OCI-LY7 (cell line): ENCODE measurements at regions not wholly inside any gene's neighbourhood (a gene's known extent, or its start where the extent isn't known, plus 50 kb on each side); places are given as distances from the start of the nearest gene placed in this dataset.

ENCODE experiments used
- BruUV-seq: library from RNA; stranded (reverse); fragments of 400-500 nt; replicated peaks from 2 replicates; lab custom pipeline; 2021; lab: Mats Ljungman, UMichigan
- CTCF ChIA-PET: fragments of 300-600 bp; sonication (Branson Sonifier 250); formaldehyde crosslinking; loops from one replicate; lab custom pipeline; 2022; ENCODE audit warnings: antibody characterized with exemption; ENCODE audit not compliant: unreplicated experiment; lab: Charles Lee
- POLR2A ChIA-PET: fragments of 300-600 bp; sonication (Branson Sonifier 250); formaldehyde crosslinking; loops from one replicate; lab custom pipeline; 2022; ENCODE audit warnings: antibody characterized with exemption; lab: Charles Lee
- DNase-seq: peaks from one replicate; pipeline ENCODE4 v3.0.0-alpha.2; 2015; ENCODE audit warnings: low spot score
- H2AFZ ChIP-seq: fragments of 200-600 bp; sonication (generic), shearing (Covaris generic); 2 replicates; pipeline ENCODE4 v1.6.1; 2014; ENCODE audit warnings: mild to moderate bottlenecking, antibody characterized with exemption, low read length, moderate library complexity
- H3K27ac ChIP-seq: fragments of 200-600 bp; sonication (generic); 2 replicates; pipeline ENCODE4 v1.5.1; 2014; ENCODE audit warnings: mixed run types, low read depth, mild to moderate bottlenecking, moderate library complexity, low read length, inconsistent platforms; ENCODE audit not compliant: poor library complexity, severe bottlenecking
- H3K36me3 ChIP-seq: fragments of 200-600 bp; sonication (generic); 2 replicates; pipeline ENCODE4 v1.6.1; 2014; ENCODE audit warnings: mild to moderate bottlenecking, antibody characterized with exemption, low read length, moderate library complexity, mixed read lengths; ENCODE audit not compliant: insufficient read depth
- H3K4me1 ChIP-seq: fragments of 200-600 bp; sonication (generic); 2 replicates; pipeline ENCODE4 v1.5.1; 2014; ENCODE audit warnings: mild to moderate bottlenecking, low read length; ENCODE audit not compliant: insufficient read depth, poor library complexity, severe bottlenecking
- H3K4me2 ChIP-seq: fragments of 200-600 bp; sonication (generic); 2 replicates; pipeline ENCODE4 v1.6.1; 2014; ENCODE audit warnings: mild to moderate bottlenecking, low read length
- H3K4me3 ChIP-seq: fragments of 200-600 bp; sonication (generic); 2 replicates; pipeline ENCODE4 v1.5.1; 2014; ENCODE audit warnings: mild to moderate bottlenecking, low read depth, low read length; ENCODE audit not compliant: poor library complexity, severe bottlenecking
- H3K79me2 ChIP-seq: fragments of 200-600 bp; sonication (generic); 2 replicates; pipeline ENCODE4 v1.6.1; 2016; ENCODE audit warnings: low read depth, mild to moderate bottlenecking, low read length, moderate library complexity, mixed read lengths; ENCODE audit not compliant: insufficient read depth
- H3K9me2 ChIP-seq: fragments of 200-600 bp; sonication (generic); 2 replicates; pipeline ENCODE4 v1.6.1; 2016; ENCODE audit warnings: mild to moderate bottlenecking, low read length, mixed read lengths; ENCODE audit not compliant: insufficient read depth
- H3K9me3 ChIP-seq: fragments of 200-600 bp; sonication (generic); 2 replicates; pipeline ENCODE4 v1.6.1; 2014; ENCODE audit warnings: mild to moderate bottlenecking, mixed run types, low read length, mixed read lengths
- H4K20me1 ChIP-seq: fragments of 200-600 bp; sonication (generic); 2 replicates; pipeline ENCODE4 v1.6.1; 2014; ENCODE audit warnings: mild to moderate bottlenecking, antibody characterized with exemption, low read length, moderate library complexity, mixed read lengths; ENCODE audit not compliant: insufficient read depth
- EZH2phosphoT487 ChIP-seq: fragments of 200-600 bp; sonication (generic); IDR thresholded peaks from 2 replicates; pipeline ENCODE4 v1.6.1; 2018; ENCODE audit warnings: low read depth, borderline replicate concordance, mild to moderate bottlenecking, mixed run types, antibody characterized with exemption, low read length, moderate library complexity, mixed read lengths
- intact Hi-C: fragments of 100-400 bp; cut with micrococcal nuclease; formaldehyde crosslinking; loops from one replicate; pipeline ENCODE4 v1.10.0; 2022; ENCODE audit not compliant: unreplicated experiment
- TF ChIP-seq, protein P1 (sequence below): fragments of 200-600 bp; sonication (generic); conservative IDR thresholded peaks from 2 replicates; pipeline ENCODE4 v1.5.1; 2014; ENCODE audit warnings: mild to moderate bottlenecking, antibody characterized with exemption, low read length, moderate library complexity, mixed read lengths

DNA sequence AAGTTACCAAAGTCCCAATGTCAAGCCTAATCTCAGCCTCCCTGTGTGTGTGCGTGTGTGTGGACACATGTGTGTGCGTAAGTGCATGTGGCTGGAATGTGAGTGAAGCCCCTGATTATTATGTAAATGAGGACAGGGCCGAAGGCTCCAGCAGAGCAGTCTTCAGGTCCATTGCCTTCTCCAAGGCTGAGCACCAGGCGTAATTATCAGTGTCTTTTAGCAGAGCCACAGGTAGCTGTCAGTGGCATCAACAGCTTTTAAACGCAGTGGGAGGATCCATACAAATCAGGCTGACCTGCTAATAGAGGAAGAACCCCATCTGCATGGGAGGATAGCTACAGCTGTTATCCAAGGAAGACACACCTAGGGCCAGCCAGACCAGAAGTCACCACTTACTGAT is 324.3 kb upstream of the MOCS1 start:
- no peaks in the 10 kb centered on the region for H3K36me3 ChIP-seq
- H3K4me3 ChIP-seq = no peak overlapping the region
- H3K9me3 ChIP-seq = no peaks in the 10 kb centered on the region
- no peaks in the 10 kb centered on the region for H3K4me1 ChIP-seq
- ChIA-PET POLR2A (no interaction called here), CTCF (no interaction called here)
- no peaks in the 10 kb centered on the region for H3K79me2 ChIP-seq
- no peak overlapping the region for H2AFZ ChIP-seq
- no peak overlapping the region for H3K4me2 ChIP-seq
- no peak for DNase-seq
- H3K9me2 ChIP-seq = no peaks in the 10 kb centered on the region
- BruUV-seq = no TSS peak
- intact Hi-C loops = no loop called here
- H3K27ac ChIP-seq = no peak overlapping the region
- TF ChIP-seq, protein P1, sequence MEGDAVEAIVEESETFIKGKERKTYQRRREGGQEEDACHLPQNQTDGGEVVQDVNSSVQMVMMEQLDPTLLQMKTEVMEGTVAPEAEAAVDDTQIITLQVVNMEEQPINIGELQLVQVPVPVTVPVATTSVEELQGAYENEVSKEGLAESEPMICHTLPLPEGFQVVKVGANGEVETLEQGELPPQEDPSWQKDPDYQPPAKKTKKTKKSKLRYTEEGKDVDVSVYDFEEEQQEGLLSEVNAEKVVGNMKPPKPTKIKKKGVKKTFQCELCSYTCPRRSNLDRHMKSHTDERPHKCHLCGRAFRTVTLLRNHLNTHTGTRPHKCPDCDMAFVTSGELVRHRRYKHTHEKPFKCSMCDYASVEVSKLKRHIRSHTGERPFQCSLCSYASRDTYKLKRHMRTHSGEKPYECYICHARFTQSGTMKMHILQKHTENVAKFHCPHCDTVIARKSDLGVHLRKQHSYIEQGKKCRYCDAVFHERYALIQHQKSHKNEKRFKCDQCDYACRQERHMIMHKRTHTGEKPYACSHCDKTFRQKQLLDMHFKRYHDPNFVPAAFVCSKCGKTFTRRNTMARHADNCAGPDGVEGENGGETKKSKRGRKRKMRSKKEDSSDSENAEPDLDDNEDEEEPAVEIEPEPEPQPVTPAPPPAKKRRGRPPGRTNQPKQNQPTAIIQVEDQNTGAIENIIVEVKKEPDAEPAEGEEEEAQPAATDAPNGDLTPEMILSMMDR = no peak
- no peak for TF ChIP-seq EZH2phosphoT487
- no peaks in the 10 kb centered on the region for H4K20me1 ChIP-seq

DNA sequence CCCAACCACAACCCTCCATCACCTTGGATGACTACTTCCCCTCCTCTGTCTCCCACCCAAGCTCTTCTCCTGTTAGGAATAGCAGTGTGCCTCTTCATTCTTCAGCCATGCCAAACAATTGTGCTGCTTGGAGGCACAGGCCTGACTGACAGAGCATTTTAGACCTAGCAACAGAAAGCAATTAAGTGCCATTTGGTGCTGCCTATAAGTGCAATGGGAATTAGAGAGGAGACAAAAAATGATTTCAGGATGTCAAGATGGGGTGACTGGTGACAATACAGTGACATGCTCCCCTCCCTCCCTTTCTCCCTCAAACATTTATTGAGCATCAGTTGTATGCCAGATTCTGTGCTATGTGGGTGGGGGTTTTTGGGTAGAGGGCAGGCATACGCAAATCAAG is 322.6 kb upstream of the MOCS1 start:
- Histone ChIP-seq H3K4me3 (no peak overlapping the region), H3K79me2 (no peaks in the 10 kb centered on the region), H3K27ac (no peak overlapping the region), H3K36me3 (no peaks in the 10 kb centered on the region), H3K4me2 (no peak overlapping the region), H4K20me1 (no peaks in the 10 kb centered on the region), H2AFZ (no peak overlapping the region), H3K9me3 (no peaks in the 10 kb centered on the region), H3K4me1 (peaks cover 2% of the 10 kb centered on the region), H3K9me2 (no peaks in the 10 kb centered on the region)
- ChIA-PET CTCF (no interaction called here), POLR2A (no interaction called here)
- TF ChIP-seq, protein P1 = no peak
- TF ChIP-seq EZH2phosphoT487 = no peak
- no TSS peak for BruUV-seq
- DNase-seq = no peak
- intact Hi-C loops = no loop called here

GRCh38 chr6:40256224-40256623 is 322.0 kb upstream of the MOCS1 start:
- ChIA-PET POLR2A (no interaction called here), CTCF (no interaction called here)

More at GRCh38 chr6:40256224-40256623, 322.0 kb upstream of the MOCS1 start:
- H3K4me1 ChIP-seq = peaks cover 8% of the 10 kb centered on the region
- H3K27ac ChIP-seq = no peak overlapping the region
- H3K36me3 ChIP-seq = no peaks in the 10 kb centered on the region
- no peaks in the 10 kb centered on the region for H3K9me2 ChIP-seq
- TF ChIP-seq, protein P1 = no peak
- TF ChIP-seq EZH2phosphoT487 = no peak
- BruUV-seq = no TSS peak
- DNase-seq = no peak
- intact Hi-C loops = no loop called here
- H4K20me1 ChIP-seq = no peaks in the 10 kb centered on the region
- H3K9me3 ChIP-seq = no peaks in the 10 kb centered on the region
- no peak overlapping the region for H3K4me3 ChIP-seq
- H2AFZ ChIP-seq = no peak overlapping the region
- H3K79me2 ChIP-seq = no peaks in the 10 kb centered on the region
- no peak overlapping the region for H3K4me2 ChIP-seq
